HG03571 (cell line): ENCODE measurements at regions not wholly inside any gene's neighbourhood (a gene's known extent, or its start where the extent isn't known, plus 50 kb on each side); places are given as distances from the start of the nearest gene placed in this dataset.

Source experiments
- ATAC-seq: cut with Tn5 transposase; IDR thresholded peaks from one replicate; pipeline ENCODE4 v1.9.1; 2021; ENCODE audit not compliant: unreplicated experiment

DNA sequence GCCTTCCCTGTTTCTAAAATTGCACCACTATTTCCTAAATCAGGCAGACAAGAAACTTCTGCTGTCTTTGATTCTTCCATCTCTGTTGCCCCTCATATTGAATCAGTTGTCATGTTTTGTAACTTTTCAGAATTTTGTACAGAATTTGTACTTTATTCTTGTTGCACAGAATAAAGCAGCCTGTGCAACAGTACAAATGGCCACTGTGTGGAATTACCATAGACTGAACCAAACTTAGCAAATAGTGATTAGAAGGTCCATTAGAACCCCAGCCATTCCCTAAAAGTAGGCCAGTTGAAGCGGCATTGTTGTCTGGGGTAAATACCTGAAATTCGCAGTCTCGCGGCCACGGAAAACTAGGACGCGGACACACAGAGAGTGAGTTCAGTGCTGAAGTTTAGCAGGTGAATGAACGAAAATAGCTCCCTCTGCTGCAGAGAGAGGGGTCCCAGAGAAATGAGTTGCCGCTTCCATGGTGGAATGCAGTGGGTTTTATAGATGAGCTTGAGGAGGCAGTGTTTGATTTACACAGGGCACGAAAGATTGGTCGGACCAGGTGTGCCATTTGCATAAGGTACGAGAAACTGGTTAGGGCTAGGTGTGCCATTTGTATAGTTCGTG is 71.8 kb downstream of the C4orf33 start:
- no peak for ATAC-seq

DNA sequence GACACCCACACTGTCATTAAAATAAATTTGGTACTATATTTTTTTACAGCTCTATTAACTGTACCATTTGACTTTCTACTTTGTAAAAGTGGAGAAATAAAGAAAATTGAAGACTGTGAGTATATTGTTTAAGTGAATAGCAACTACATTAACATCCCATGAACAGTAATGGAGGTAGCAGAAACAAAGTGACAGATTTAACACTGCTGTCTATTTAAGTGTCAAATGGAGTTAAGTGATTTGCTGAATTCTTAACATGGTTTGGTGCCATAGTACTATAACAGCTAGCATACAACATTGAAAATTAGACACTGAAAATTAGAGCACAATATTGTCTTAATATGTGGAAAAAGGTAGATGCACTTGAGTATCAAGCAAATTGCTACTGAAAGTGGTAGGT is 76.2 kb downstream of the C4orf33 start:
- no peak for ATAC-seq

DNA sequence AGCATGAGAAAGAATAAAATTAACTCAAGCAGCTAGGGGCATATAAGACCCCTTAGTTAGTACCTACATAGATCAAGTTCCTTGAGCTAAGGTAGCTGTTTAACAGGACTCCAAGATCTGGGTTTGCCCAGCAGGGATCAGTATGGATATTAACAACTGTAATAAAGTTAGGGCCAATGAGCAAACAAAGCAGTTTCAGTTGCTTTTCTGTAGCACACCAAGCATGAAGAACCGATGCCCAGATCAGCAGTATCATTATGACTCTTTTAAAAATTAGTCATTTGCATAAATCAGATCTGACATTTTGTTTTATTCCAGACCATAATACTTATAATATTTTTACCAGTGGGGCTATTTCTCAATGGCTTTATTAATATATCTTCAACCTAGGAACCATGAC is 80.9 kb downstream of the C4orf33 start:
- no peak for ATAC-seq

DNA sequence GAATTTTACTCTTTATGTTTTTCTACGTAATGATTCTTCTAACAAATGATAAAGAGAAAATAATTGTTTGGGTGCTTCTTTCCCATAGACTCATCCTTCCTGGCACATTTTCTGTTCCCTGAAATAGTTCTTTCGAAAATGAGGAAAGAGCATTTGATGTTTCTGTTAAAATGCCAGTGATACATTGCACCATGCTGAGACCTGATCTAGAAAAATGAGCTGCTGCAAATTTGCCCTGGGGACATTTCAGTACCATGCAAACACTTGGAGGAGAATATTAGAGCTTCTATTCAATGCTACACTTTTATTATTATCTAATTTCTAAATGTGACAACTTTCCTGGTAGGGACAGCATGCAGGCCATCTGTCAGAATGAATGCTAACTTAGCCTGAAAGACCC is 83.3 kb downstream of the C4orf33 start:
- ATAC-seq = no peak

DNA sequence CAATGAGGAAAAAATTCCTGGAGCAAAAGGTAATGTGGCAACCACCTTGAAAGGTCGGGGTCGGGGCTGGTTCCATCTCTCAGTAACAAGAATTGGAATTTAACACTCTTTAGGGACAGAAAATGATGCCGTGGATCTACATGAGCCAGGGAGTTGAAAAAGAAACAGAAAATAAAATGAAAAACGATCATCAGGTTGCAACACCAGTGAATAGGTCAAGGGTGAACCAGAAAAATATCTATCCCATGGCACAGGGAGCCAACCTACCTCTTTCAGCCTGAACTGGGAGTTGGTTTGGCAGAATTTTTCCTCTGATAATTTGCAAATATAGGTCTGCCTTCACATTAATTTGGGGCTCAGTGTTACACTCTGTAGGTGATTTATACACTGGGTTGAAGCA is 93.7 kb downstream of the C4orf33 start:
- no peak for ATAC-seq

DNA sequence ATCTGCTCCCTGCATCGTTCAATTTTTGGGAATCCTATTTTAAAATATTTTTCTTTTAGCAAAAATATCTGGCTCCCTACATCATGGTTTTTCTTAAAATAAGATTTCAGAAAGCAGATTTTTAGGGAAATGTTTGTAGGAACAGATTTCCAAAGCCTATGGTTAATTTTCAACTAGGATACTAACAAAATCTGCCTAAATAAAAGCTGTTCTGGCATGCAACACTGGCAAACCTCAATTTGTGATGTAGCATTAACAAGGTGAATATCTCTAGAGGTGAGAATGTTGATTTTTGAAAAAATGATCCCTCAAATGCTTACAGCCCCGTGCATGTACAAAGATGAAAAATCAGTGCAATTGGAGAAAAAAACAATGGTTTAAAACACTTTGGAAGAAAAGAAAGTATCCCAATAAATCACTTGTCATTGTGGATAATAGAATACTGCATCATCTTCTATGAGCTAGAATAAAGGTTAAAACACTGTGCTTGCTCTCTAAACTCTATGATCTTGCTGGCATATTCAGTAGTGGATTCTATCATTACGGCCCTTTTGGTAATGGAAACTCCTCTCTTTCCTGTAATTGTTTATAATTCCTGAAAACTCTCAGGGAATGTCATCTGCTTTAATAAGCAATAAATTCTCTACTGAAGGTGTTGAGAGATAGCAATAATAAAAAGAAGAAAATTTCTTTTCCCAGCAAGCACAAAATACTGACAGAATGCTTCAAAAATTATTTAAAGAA is 97.6 kb downstream of the C4orf33 start:
- ATAC-seq = no peak

DNA sequence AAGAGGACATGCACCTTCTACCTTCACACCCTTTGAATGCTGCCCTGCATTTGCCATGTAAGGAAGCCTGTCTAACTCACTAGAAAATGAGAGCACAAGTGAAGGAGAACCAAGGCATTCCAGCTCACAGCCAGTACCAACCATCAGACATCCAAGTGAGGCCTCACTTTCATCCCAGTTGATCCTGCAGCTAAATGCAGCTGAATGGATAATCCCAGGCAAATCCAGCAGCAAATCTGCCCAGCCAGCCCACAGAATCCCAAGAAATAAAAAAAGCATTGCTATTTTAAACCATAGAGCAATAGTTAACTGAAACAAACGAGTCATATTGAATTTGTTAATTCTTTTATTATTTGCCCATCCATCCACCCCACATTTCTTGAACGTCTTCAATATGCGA is 112.5 kb downstream of the C4orf33 start:
- ATAC-seq = no peak

DNA sequence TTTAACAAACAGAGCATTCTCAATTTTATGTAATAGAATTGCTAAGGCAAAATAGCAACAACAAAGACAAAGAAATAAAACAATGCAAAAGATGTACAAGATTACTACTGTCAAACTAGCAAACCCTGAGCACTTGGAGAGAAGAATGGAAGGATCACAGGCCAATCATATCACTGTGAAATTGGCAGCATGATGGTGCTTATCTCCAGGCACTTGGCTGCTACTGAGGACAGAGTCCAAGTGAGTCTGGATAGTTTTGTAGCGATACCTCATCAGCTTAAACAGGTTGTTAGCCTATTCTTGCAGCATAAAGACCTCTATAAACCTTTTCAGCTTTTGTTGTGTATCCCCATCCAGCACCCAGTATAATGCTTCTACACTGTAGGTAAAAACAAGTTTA is 117.7 kb downstream of the C4orf33 start:
- no peak for ATAC-seq

DNA sequence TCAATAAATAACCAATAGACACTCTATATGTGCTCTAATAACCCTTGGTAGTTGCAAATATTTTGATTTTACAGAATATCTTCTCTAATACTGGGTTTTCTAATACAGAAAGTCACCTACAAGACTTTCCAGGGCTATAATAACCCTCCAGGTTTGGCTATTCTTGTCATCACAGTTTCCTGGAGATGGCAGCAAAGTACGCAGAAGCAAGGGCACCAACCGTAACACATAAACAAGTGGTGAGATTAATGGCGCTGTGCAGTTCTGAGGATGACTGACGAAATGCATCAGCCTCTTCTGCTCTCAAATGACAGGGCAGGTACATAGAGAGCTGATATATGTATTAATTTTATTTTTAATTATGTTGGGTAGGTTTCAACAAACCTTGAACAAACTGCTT is 122.4 kb downstream of the C4orf33 start:
- no peak for ATAC-seq

DNA sequence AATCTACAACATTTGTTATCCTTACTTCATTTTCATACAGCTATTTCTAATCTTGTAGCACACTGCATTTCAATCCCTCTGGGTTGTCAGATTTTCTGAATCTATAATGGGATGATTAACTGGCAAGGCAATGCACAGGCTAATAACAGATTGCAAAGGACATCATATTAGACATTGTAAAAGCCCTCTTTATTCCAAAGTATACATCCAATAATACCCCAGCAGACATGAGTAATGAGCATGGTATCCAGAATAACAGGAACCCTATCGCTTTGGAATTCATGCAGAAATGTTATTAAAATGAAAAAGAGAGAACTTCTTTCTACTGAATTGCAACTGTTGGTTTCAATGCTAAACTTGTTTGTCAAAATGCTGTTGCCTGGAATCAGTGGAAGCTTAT is 122.9 kb downstream of the C4orf33 start:
- no peak for ATAC-seq

DNA sequence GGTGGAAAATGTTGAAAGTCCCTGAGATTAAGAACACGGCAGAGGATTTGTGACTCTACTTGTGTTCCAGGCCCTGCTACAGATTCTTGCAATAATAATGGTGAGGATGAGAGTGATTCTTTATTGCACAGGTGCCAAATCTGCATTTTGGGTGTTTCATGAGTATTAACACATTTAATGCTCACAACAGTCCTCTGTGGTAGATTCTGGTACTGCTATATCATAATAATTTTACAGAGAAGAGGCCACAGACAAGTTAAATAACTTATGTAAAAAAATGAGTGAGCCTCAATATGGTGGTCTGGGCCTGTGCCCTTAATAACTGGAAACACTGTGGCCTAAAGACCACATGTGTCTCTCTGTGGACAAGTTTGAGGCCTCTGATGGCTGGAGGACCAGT is 124.3 kb downstream of the C4orf33 start:
- ATAC-seq = no peak

DNA sequence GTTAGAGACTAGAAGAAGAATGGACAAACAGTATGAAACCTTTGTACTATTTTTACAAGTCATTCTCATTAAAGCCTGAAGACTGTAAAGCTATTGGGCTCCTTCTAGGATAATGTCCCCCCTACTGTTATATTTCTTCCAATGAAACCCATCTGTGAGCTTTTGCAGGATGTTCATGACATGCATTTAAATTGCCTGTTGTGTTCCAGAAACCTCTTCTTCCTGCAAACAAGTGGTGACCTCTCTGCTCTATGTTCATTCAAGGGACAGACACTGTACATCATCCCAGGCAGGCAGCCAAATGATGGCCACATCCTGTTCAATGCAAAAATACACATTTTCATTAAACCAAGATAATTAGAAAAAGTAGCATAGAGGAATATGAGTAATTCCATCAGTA is 128.0 kb downstream of the C4orf33 start:
- ATAC-seq = no peak

DNA sequence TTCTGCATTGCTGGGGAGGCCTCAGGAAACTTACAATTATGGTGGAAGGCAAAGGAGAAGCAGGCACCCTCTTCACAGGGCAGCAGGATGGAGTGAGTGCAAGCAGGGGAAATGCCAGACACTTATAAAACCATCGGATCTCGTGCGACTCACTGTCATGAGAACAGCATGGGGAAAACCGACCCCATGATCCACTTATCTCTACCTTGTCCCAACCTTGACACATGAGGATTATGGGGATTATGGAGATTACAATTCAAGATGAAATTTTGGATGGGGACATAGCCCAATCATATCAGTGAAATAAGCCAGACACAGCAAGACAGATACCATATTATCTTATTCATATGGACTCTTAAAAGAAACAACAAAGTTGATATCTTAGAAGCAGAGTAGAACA is 134.9 kb downstream of the C4orf33 start:
- ATAC-seq = no peak

DNA sequence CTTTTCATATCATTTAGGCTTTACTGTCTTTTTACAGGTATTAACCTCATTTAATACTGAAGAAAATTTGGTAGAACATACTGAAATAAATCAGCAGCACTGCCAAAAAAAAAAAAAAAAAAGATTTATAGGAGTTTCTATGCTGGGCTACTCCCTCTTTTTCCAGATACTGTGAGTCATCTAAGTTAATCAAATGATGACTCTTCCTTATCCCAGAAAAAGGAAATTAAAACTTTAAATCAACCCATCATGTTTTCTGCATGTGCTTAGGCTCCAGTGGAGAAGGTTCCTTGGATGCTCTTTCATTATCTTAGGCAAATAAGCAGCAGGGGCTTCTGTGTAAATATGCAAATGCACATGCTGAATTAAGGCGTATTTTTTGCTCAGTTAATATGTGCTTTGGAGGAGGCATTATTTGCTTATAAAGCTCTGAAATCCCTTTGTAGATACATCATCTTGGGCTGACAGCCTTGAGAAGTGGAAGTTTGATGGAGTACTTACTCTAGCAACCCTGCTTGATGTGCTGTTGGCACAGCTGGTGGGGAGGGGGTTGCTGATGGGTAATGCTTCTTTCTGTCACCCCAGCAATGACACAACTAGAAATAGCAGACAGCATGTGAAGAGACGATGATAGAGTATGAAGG is 136.1 kb downstream of the C4orf33 start:
- no peak for ATAC-seq

DNA sequence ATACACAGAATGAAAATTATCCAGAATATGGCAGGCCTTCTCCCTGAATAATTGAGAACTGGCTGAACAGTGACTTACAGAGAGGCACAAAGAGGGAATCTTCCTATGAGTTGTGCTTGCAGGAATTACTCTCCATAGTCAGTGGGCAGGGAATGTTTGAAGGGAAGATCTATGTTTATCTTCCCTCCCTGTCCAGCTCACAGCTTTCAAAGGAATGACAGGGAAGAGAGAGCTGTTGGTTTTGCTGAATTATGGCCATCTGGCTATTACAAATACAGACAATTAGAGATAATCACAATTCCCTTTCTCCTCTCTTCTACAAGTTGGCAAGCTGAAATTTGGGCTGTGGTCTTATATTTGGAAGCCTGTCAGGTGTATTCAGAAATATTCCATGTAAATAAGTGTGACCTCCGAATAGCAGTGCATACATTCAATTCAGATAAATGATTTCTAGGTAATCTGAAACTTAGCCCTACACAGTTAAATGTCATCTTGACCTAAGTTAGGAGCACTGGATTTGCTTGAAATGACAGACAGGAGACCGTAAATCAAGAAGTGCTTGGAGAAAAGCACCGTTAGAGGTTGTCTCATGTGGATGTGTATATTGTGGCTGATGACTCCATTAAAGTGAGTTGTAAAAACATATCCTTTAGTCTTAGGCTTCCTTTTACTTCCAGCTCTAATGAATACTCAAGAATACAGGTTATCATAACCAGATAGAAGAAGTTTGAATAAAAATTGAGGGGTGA is 136.8 kb downstream of the C4orf33 start:
- no peak for ATAC-seq

DNA sequence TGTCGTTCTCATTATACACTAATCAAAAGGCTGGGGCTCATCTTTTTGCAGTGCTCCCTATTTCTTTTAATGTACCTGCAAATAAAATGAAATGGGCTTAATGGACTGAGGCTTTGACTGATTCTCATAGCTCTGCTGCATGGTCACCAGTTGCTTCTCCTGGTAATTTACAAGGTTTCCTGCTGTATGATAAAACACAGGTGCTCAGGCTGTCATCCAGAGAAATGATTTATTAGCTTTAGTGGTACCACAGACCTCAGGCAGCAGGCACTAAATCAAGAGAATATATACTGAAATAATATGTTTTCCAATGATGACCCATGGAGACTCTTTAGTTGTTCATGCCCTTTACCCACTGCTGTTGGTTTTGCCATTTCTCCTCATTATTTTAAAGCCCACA is 137.7 kb downstream of the C4orf33 start:
- no peak for ATAC-seq

DNA sequence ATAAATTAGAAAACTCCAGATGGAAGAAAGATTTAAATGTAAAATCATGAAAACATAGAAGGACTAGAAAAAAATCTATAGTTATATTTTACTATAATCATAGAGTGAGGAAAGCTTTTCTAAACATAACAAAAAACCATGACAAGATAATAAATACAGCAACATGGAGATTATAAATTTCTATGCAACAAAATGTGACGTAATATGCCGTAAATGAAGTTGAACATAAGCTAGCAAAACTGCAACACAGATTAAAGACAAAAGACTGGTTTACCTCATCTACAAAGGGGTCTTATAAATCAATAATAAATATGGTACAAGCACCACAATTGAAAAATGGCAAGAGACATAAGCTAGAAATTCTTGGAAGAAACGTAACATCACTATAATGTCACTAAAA is 140.4 kb downstream of the C4orf33 start:
- no peak for ATAC-seq

DNA sequence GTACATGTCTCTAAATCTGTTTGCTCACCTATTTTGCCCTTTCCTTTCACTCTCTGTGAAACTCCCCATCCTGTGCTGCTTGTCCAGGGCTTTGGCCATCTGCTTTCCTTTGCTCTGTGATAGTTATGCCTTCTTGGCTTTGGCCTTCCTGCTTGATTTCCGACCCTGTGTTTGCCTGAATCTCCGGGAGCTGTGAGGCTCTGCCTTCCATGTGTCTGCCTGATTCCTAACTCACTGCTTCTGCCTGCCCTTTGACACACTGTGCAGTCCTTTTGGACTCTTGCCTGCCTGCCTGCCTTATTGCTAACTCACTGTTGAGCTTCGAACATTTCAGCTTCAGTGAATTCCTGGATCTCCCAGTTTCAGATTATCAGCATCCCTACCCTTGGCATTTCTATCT is 143.1 kb downstream of the C4orf33 start:
- no peak for ATAC-seq

DNA sequence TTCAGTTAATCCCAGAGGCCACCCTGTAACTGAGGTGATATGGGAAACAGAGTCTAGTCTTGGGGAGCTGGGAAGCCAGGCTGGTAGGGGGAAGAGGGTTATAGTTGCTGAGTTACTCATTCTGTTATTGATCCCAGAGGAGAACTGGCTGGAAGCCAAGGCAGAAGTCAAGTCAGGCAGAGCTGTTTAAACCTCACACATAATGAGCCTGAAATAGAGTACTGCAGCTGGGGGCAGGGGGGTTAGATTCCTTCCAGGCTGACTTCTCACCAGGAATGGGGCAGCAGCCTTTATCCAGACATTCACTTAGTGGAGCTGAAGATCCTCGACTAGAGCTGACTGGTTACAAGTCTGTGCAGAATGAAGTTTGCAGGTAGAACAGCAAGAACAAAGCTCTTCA is 144.9 kb downstream of the C4orf33 start:
- ATAC-seq = no peak

DNA sequence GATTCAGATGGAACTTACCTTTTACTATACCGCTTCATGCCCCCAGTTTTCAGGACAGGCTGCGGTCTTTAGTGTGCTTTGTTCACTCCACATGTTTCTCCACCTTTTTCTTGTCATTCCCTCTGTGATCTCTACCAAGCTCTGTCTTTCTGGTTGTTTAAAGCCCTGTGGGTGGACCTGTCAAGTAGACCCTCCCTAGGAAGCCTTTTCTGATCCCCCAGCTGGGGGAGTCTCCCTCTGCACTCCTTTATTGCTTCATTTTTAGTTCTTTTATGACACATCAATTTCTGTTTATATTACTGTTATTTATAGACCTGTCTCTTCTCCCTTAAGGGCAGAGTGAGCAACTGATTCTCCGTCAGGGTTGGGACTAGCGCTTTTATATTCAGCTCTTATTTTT is 150.2 kb downstream of the C4orf33 start:
- ATAC-seq = no peak

DNA sequence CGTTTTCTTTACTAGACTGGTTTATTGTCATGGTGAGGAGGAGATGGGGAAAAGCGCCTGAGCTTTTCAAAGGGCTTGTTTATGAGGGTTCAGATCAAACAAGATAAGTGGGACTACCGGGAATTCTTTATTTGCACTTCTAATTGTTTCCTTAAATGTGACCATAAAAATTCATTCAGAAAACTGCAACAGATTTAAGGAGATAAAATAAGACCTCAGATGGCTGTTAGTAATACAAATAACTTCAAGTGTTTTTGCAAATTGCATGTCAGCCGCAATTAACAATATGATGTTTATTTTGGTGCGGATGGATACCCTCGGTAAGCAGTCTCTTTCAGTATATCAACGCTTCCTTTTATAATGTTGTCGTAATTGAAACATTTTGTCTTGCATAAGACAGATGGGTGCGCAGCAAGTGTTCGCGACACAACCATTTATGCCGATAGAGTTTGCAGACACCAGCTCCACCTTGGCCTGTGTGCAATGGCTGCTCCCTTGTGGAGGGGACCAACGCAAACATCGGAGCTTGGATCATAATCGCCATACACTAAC is 151.0 kb downstream of the C4orf33 start:
- ATAC-seq = no peak

DNA sequence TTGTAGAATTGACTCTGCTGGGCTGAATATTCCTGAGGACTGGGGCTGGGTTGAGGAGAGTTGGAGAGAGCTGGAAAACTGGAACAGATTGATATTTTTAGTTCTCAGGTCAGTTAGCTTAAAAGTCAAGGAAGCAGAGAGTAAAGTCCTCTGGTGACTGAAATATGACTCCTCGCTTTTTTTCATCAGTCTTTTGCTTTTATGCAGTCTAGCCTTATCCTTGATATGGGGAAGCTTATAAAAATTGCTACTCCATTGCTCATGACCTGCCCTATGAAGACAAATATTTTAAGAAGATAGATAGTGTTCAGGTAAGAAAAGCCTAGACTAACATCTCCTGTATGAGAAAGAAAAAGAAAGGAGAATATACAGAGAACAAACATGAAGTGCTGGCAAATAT is 152.7 kb downstream of the C4orf33 start:
- ATAC-seq = no peak
